ENCODE measurements at regions not wholly inside any gene's neighbourhood (a gene's known extent, or its start where the extent isn't known, plus 50 kb on each side); places are given as distances from the start of the nearest gene placed in this dataset.
"Not testable (repeated sequence)": the region's sequence is repeated elsewhere in the genome, so short reads cannot be mapped to it uniquely, and the experiment has no call there.

- H3K27ac ChIP-seq (ENCODE audit: low read depth, low read length): no peak overlapping the region
- no peaks in the 10 kb centered on the region for H3K4me1 ChIP-seq (ENCODE audit: control insufficient read depth in 3 of 3, insufficient read depth in 3 of 3, low read length in 3 of 3)
- no peak overlapping the region for H3K9ac ChIP-seq (ENCODE audit: low read depth in 1 of 3, low read length in 3 of 3)
- no peaks in the 10 kb centered on the region for H3K36me3 ChIP-seq (ENCODE audit: control insufficient read depth in 3 of 3, insufficient read depth in 3 of 3, low read length in 3 of 3)
- H3K9me3 ChIP-seq (ENCODE audit: control insufficient read depth in 3 of 3, low read length in 3 of 3): no peaks in the 10 kb centered on the region
- peaks cover 3 to 13% (median 6%) of the 10 kb centered on the region in 3 donors for H3K27me3 ChIP-seq (ENCODE audit: control insufficient read depth in 3 of 3, insufficient read depth in 3 of 3, low read length in 3 of 3)
- H3K4me3 ChIP-seq (ENCODE audit: low read length in 3 of 3): no peak overlapping the region
Observed at GRCh38 chr20:40948465-40949267, 80.0 kb upstream of the TOP1 start.

- Histone ChIP-seq H3K27me3 (ENCODE audit: control insufficient read depth in 3 of 3, insufficient read depth in 3 of 3, low read length in 3 of 3) (peaks cover 3 to 14% (median 6%) of the 10 kb centered on the region in 3 donors), H3K4me1 (ENCODE audit: control insufficient read depth in 3 of 3, insufficient read depth in 3 of 3, low read length in 3 of 3) (no peaks in the 10 kb centered on the region), H3K27ac (ENCODE audit: low read depth, low read length) (no peak overlapping the region), H3K9ac (ENCODE audit: low read depth in 1 of 3, low read length in 3 of 3) (no peak overlapping the region), H3K36me3 (ENCODE audit: control insufficient read depth in 3 of 3, insufficient read depth in 3 of 3, low read length in 3 of 3) (no peaks in the 10 kb centered on the region), H3K9me3 (ENCODE audit: control insufficient read depth in 3 of 3, low read length in 3 of 3) (peaks cover 0 to 6% (median 0%) of the 10 kb centered on the region in 3 donors), H3K4me3 (ENCODE audit: low read length in 3 of 3) (no peak overlapping the region)
Observed at GRCh38 chr20:40949346-40949745, 79.3 kb upstream of the TOP1 start.

- no peak overlapping the region for H3K9ac ChIP-seq (ENCODE audit: low read depth in 1 of 3, low read length in 3 of 3)
- no peak overlapping the region for H3K27ac ChIP-seq (ENCODE audit: low read depth, low read length)
- no peak overlapping the region for H3K4me3 ChIP-seq (ENCODE audit: low read length in 3 of 3)
- no peaks in the 10 kb centered on the region for H3K36me3 ChIP-seq (ENCODE audit: control insufficient read depth in 3 of 3, insufficient read depth in 3 of 3, low read length in 3 of 3)
- peaks cover 6 to 19% (median 9%) of the 10 kb centered on the region in 3 donors for H3K27me3 ChIP-seq (ENCODE audit: control insufficient read depth in 3 of 3, insufficient read depth in 3 of 3, low read length in 3 of 3)
- no peaks in the 10 kb centered on the region for H3K4me1 ChIP-seq (ENCODE audit: control insufficient read depth in 3 of 3, insufficient read depth in 3 of 3, low read length in 3 of 3)
- H3K9me3 ChIP-seq (ENCODE audit: control insufficient read depth in 3 of 3, low read length in 3 of 3): peaks cover 0 to 6% (median 0%) of the 10 kb centered on the region in 3 donors
Observed at GRCh38 chr20:40952136-40952535, 76.5 kb upstream of the TOP1 start.

DNA sequence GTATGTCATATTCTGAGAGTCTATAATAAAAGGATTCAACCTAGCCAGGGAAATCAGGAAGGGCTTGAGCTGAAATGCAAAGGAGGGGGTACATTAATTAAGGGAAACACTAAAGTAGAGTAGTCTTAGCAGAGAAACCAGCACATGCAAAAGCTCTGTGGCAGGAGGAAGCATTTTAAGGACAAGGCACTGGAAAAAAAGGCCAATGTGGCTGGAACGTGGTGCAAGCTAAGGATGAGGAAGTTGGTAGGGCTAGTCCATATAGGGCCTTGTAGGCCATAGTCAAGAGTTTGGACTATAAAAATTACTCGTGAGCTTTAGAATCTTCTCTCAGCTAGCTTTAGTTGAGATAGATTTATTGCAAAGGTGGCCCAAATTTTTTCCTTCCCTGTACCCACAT lies 75.2 kb upstream of the TOP1 start:
- Histone ChIP-seq H3K4me1 (ENCODE audit: control insufficient read depth in 3 of 3, insufficient read depth in 3 of 3, low read length in 3 of 3) (no peaks in the 10 kb centered on the region), H3K27me3 (ENCODE audit: control insufficient read depth in 3 of 3, insufficient read depth in 3 of 3, low read length in 3 of 3) (peaks cover 6 to 18% (median 9%) of the 10 kb centered on the region in 3 donors), H3K4me3 (ENCODE audit: low read length in 3 of 3) (no peak overlapping the region), H3K27ac (ENCODE audit: low read depth, low read length) (no peak overlapping the region), H3K36me3 (ENCODE audit: control insufficient read depth in 3 of 3, insufficient read depth in 3 of 3, low read length in 3 of 3) (no peaks in the 10 kb centered on the region), H3K9ac (ENCODE audit: low read depth in 1 of 3, low read length in 3 of 3) (no peak overlapping the region), H3K9me3 (ENCODE audit: control insufficient read depth in 3 of 3, low read length in 3 of 3) (peaks cover 0 to 6% (median 0%) of the 10 kb centered on the region in 3 donors)

DNA sequence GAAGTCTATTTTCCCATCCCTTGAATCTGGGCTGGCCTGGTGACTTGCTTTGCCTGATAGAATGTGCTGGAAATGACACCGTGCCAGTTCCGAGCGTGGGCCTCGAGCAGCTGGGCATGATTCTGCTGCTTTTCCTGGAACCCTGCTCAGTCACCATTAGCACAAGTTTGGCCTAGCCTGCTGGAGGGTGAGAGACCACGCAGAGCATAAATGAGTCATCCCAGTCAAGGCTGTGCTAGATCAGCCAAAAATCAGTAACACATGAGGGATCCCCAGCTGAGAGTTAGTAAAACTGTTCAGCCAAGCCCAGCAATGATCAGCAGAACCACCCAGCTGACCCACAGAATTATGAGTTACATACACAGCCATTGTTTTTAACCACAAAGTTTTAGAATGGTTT lies 74.8 kb upstream of the TOP1 start:
- no peaks in the 10 kb centered on the region for H3K36me3 ChIP-seq (ENCODE audit: control insufficient read depth in 3 of 3, insufficient read depth in 3 of 3, low read length in 3 of 3)
- H3K4me3 ChIP-seq (ENCODE audit: low read length in 3 of 3): no peak overlapping the region
- H3K4me1 ChIP-seq (ENCODE audit: control insufficient read depth in 3 of 3, insufficient read depth in 3 of 3, low read length in 3 of 3): no peaks in the 10 kb centered on the region
- peaks cover 6 to 17% (median 9%) of the 10 kb centered on the region in 3 donors for H3K27me3 ChIP-seq (ENCODE audit: control insufficient read depth in 3 of 3, insufficient read depth in 3 of 3, low read length in 3 of 3)
- no peak overlapping the region for H3K27ac ChIP-seq (ENCODE audit: low read depth, low read length)
- no peak overlapping the region for H3K9ac ChIP-seq (ENCODE audit: low read depth in 1 of 3, low read length in 3 of 3)
- H3K9me3 ChIP-seq (ENCODE audit: control insufficient read depth in 3 of 3, low read length in 3 of 3): peaks cover 0 to 6% (median 0%) of the 10 kb centered on the region in 3 donors

DNA sequence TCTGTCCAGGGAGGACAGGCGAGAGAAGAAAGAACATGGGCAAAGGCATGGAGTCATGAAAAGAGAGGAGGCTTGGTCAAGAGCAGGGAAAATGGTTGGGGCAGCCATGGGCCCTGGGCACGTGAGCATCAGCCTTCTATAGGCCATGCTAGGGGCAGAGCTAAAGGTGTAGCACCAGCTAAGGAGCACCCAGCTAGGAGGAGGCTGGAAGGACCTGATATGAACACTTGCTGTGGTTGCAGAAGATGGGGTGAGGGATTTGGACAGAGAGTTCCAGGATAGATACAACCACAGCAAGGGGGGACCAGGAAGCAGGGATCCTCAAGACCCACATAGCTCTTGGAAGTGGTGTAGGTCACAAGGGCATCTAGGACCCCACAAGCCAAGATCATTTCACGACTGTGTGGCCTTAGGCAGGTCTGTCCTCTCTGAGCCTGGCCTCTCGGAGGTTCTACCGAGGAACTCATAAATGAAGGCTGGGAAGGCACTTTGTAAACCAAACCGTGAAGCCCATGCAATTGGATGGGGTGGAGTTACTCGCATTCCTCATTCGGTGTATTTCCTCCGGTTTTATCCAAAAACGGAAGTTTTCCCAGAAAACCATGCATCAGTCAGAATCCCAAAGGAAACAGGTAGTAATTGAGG lies 74.0 kb upstream of the TOP1 start:
- Histone ChIP-seq H3K27me3 (ENCODE audit: control insufficient read depth in 3 of 3, insufficient read depth in 3 of 3, low read length in 3 of 3) (peaks cover 3 to 17% (median 8%) of the 10 kb centered on the region in 3 donors), H3K4me1 (ENCODE audit: control insufficient read depth in 3 of 3, insufficient read depth in 3 of 3, low read length in 3 of 3) (no peaks in the 10 kb centered on the region), H3K36me3 (ENCODE audit: control insufficient read depth in 3 of 3, insufficient read depth in 3 of 3, low read length in 3 of 3) (no peaks in the 10 kb centered on the region), H3K4me3 (ENCODE audit: low read length in 3 of 3) (no peak overlapping the region), H3K27ac (ENCODE audit: low read depth, low read length) (no peak overlapping the region), H3K9me3 (ENCODE audit: control insufficient read depth in 3 of 3, low read length in 3 of 3) (peaks cover 0 to 6% (median 0%) of the 10 kb centered on the region in 3 donors), H3K9ac (ENCODE audit: low read depth in 1 of 3, low read length in 3 of 3) (no peak overlapping the region)

- Histone ChIP-seq H3K27me3 (ENCODE audit: control insufficient read depth in 3 of 3, insufficient read depth in 3 of 3, low read length in 3 of 3) (peaks cover 0 to 11% (median 7%) of the 10 kb centered on the region in 3 donors), H3K9ac (ENCODE audit: low read depth in 1 of 3, low read length in 3 of 3) (no peak overlapping the region), H3K4me3 (ENCODE audit: low read length in 3 of 3) (no peak overlapping the region), H3K9me3 (ENCODE audit: control insufficient read depth in 3 of 3, low read length in 3 of 3) (peaks cover 0 to 6% (median 0%) of the 10 kb centered on the region in 3 donors), H3K4me1 (ENCODE audit: control insufficient read depth in 3 of 3, insufficient read depth in 3 of 3, low read length in 3 of 3) (no peaks in the 10 kb centered on the region), H3K27ac (ENCODE audit: low read depth, low read length) (no peak overlapping the region), H3K36me3 (ENCODE audit: control insufficient read depth in 3 of 3, insufficient read depth in 3 of 3, low read length in 3 of 3) (no peaks in the 10 kb centered on the region)
Observed at GRCh38 chr20:40955326-40955725, 73.3 kb upstream of the TOP1 start.

GRCh38 chr20:40955826-40956225 lies 72.8 kb upstream of the TOP1 start:
- H3K9ac ChIP-seq (ENCODE audit: low read depth in 1 of 3, low read length in 3 of 3); H3K4me3 ChIP-seq (ENCODE audit: low read length in 3 of 3); H3K4me1 ChIP-seq (ENCODE audit: control insufficient read depth in 3 of 3, insufficient read depth in 3 of 3, low read length in 3 of 3); H3K36me3 ChIP-seq (ENCODE audit: control insufficient read depth in 3 of 3, insufficient read depth in 3 of 3, low read length in 3 of 3); H3K27me3 ChIP-seq (ENCODE audit: control insufficient read depth in 3 of 3, insufficient read depth in 3 of 3, low read length in 3 of 3); H3K27ac ChIP-seq (ENCODE audit: low read depth, low read length); H3K9me3 ChIP-seq (ENCODE audit: control insufficient read depth in 3 of 3, low read length in 3 of 3): not testable (repeated sequence)

GRCh38 chr20:40956542-40957264 lies 71.9 kb upstream of the TOP1 start:
- Histone ChIP-seq H3K9ac (ENCODE audit: low read depth in 1 of 3, low read length in 3 of 3) (no peak overlapping the region), H3K4me1 (ENCODE audit: control insufficient read depth in 3 of 3, insufficient read depth in 3 of 3, low read length in 3 of 3) (peaks cover 0 to 7% (median 0%) of the 10 kb centered on the region in 3 donors), H3K4me3 (ENCODE audit: low read length in 3 of 3) (no peak overlapping the region), H3K36me3 (ENCODE audit: control insufficient read depth in 3 of 3, insufficient read depth in 3 of 3, low read length in 3 of 3) (no peaks in the 10 kb centered on the region), H3K27me3 (ENCODE audit: control insufficient read depth in 3 of 3, insufficient read depth in 3 of 3, low read length in 3 of 3) (peaks cover 0 to 7% (median 7%) of the 10 kb centered on the region in 3 donors), H3K9me3 (ENCODE audit: control insufficient read depth in 3 of 3, low read length in 3 of 3) (peaks cover 0 to 6% (median 0%) of the 10 kb centered on the region in 3 donors), H3K27ac (ENCODE audit: low read depth, low read length) (no peak overlapping the region)
